DOHH2 (cell line): ENCODE measurements at regions not wholly inside any gene's neighbourhood (a gene's known extent, or its start where the extent isn't known, plus 50 kb on each side); places are given as distances from the start of the nearest gene placed in this dataset.

Source experiments
- EZH2phosphoT487 ChIP-seq: fragments of 200-600 bp; sonication (generic); IDR thresholded peaks from 2 replicates; pipeline ENCODE4 v1.6.1; 2017; ENCODE audit warnings: borderline replicate concordance, mild to moderate bottlenecking, antibody characterized with exemption, low read length, moderate library complexity, mixed read lengths
- TF ChIP-seq, protein P1 (sequence below): fragments of 200-600 bp; sonication (generic); IDR thresholded peaks from one replicate; pipeline ENCODE4 v1.5.1; 2014; ENCODE audit warnings: antibody characterized with exemption, mild to moderate bottlenecking, low read depth, low read length; ENCODE audit not compliant: poor library complexity, severe bottlenecking

GRCh38 chr5:39716532-39717028 lies 291.8 kb upstream of the DAB2 start:
- TF ChIP-seq, protein P1, sequence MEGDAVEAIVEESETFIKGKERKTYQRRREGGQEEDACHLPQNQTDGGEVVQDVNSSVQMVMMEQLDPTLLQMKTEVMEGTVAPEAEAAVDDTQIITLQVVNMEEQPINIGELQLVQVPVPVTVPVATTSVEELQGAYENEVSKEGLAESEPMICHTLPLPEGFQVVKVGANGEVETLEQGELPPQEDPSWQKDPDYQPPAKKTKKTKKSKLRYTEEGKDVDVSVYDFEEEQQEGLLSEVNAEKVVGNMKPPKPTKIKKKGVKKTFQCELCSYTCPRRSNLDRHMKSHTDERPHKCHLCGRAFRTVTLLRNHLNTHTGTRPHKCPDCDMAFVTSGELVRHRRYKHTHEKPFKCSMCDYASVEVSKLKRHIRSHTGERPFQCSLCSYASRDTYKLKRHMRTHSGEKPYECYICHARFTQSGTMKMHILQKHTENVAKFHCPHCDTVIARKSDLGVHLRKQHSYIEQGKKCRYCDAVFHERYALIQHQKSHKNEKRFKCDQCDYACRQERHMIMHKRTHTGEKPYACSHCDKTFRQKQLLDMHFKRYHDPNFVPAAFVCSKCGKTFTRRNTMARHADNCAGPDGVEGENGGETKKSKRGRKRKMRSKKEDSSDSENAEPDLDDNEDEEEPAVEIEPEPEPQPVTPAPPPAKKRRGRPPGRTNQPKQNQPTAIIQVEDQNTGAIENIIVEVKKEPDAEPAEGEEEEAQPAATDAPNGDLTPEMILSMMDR: peak; percentile 44
- TF ChIP-seq EZH2phosphoT487: no peak
